Nephron (organoid): ENCODE measurements at regions not wholly inside any gene's neighbourhood (a gene's known extent, or its start where the extent isn't known, plus 50 kb on each side); places are given as distances from the start of the nearest gene placed in this dataset.

Experiments
- H3K27ac Mint-ChIP-seq, 3 experiments: 2 replicates each; pipeline ENCODE4 v1.8.0; 2020; ENCODE audit warnings: mixed read lengths in 3 of 3, mild to moderate bottlenecking in 2 of 3, moderate library complexity in 1 of 3
- H3K27me3 Mint-ChIP-seq: 2 replicates; pipeline ENCODE4 v1.8.0; 2021; ENCODE audit warnings: low read depth, mild to moderate bottlenecking, moderate library complexity, mixed read lengths
- H3K36me3 Mint-ChIP-seq: 2 replicates; pipeline ENCODE4 v1.8.0; 2020; ENCODE audit warnings: low read depth, mixed read lengths
- H3K4me1 Mint-ChIP-seq: 2 replicates; pipeline ENCODE4 v1.8.0; 2020; ENCODE audit warnings: mixed read lengths
- H3K4me3 Mint-ChIP-seq, 3 experiments: 2 replicates each; pipeline ENCODE4 v1.8.0; 2020; ENCODE audit warnings: mild to moderate bottlenecking in 3 of 3, mixed read lengths in 3 of 3, moderate library complexity in 2 of 3
- H3K9me3 Mint-ChIP-seq: 2 replicates; pipeline ENCODE4 v1.8.0; 2020; ENCODE audit warnings: mixed read lengths
- CTCF ChIP-seq, 3 experiments: fragments of 200-600 bp; sonication (generic); IDR thresholded peaks; one replicate each; pipeline ENCODE4 v1.5.0; 2021; ENCODE audit warnings: antibody characterized with exemption in 3 of 3; ENCODE audit not compliant: unreplicated experiment in 3 of 3

- no peak for TF ChIP-seq CTCF (IDR thresholded peaks at IDR 0.05; ENCODE audit: unreplicated experiment in 3 of 3)
- no peak overlapping the region for H3K27ac Mint-ChIP-seq
- no peaks in the 10 kb centered on the region for H3K27me3 Mint-ChIP-seq
- no peaks in the 10 kb centered on the region for H3K36me3 Mint-ChIP-seq
- H3K9me3 Mint-ChIP-seq: no peaks in the 10 kb centered on the region
- H3K4me1 Mint-ChIP-seq: peaks cover 7% of the 10 kb centered on the region
- no peak overlapping the region for H3K4me3 Mint-ChIP-seq
These were observed 147.2 kb upstream of the DYRK2 start for GRCh38 chr12:67501362-67501761.

GRCh38 chr12:67504026-67504425 lies 144.5 kb upstream of the DYRK2 start:
- H3K4me3 Mint-ChIP-seq: no peak overlapping the region
- peaks cover under 1% of the 10 kb centered on the region for H3K27me3 Mint-ChIP-seq
- H3K9me3 Mint-ChIP-seq: no peaks in the 10 kb centered on the region
- H3K27ac Mint-ChIP-seq: no peak overlapping the region
- no peaks in the 10 kb centered on the region for H3K4me1 Mint-ChIP-seq
- H3K36me3 Mint-ChIP-seq: no peaks in the 10 kb centered on the region
- no peak for TF ChIP-seq CTCF (IDR thresholded peaks at IDR 0.05; ENCODE audit: unreplicated experiment in 3 of 3)

- Mint-ChIP-seq H3K4me3 (no peak overlapping the region), H3K4me1 (peaks cover 17% of the 10 kb centered on the region), H3K9me3 (no peaks in the 10 kb centered on the region), H3K27ac (no peak overlapping the region), H3K27me3 (peaks cover 8% of the 10 kb centered on the region), H3K36me3 (no peaks in the 10 kb centered on the region)
- TF ChIP-seq CTCF (IDR thresholded peaks at IDR 0.05; ENCODE audit: unreplicated experiment in 3 of 3): no peak
These were observed 141.8 kb upstream of the DYRK2 start for GRCh38 chr12:67506739-67507138.

GRCh38 chr12:67508830-67509229 lies 139.7 kb upstream of the DYRK2 start:
- TF ChIP-seq CTCF (IDR thresholded peaks at IDR 0.05; ENCODE audit: unreplicated experiment in 3 of 3): no peak
- Mint-ChIP-seq H3K27ac (no peak overlapping the region), H3K4me3 (no peak overlapping the region), H3K36me3 (no peaks in the 10 kb centered on the region), H3K9me3 (no peaks in the 10 kb centered on the region), H3K27me3 (peaks cover 8% of the 10 kb centered on the region), H3K4me1 (peaks cover 31% of the 10 kb centered on the region)

GRCh38 chr12:67509666-67510386 lies 138.7 kb upstream of the DYRK2 start:
- peaks cover 41% of the 10 kb centered on the region for H3K4me1 Mint-ChIP-seq
- peak overlapping the region in 2 of 3 experiments; percentile 7 to 25 for H3K27ac Mint-ChIP-seq
- no peak overlapping the region for H3K4me3 Mint-ChIP-seq
- H3K27me3 Mint-ChIP-seq: peaks cover 8% of the 10 kb centered on the region
- H3K9me3 Mint-ChIP-seq: no peaks in the 10 kb centered on the region
- no peaks in the 10 kb centered on the region for H3K36me3 Mint-ChIP-seq
- TF ChIP-seq CTCF (IDR thresholded peaks at IDR 0.05; ENCODE audit: unreplicated experiment in 3 of 3): no peak

- Mint-ChIP-seq H3K27ac (peak overlapping the region in 1 of 3 experiments; percentile 32), H3K4me1 (peaks cover 59% of the 10 kb centered on the region), H3K4me3 (no peak overlapping the region), H3K27me3 (peaks cover 8% of the 10 kb centered on the region), H3K36me3 (no peaks in the 10 kb centered on the region), H3K9me3 (no peaks in the 10 kb centered on the region)
- TF ChIP-seq CTCF (IDR thresholded peaks at IDR 0.05; ENCODE audit: unreplicated experiment in 3 of 3): no peak
These were observed 136.5 kb upstream of the DYRK2 start for GRCh38 chr12:67512061-67512460.
